ENCODE measurements at regions not wholly inside any gene's neighbourhood (a gene's known extent, or its start where the extent isn't known, plus 50 kb on each side); places are given as distances from the start of the nearest gene placed in this dataset.
"Not testable (repeated sequence)": the region's sequence is repeated elsewhere in the genome, so short reads cannot be mapped to it uniquely, and the experiment has no call there.

GRCh38 chr12:75695926-75696325 is 184.5 kb upstream of the KRR1 start:
- DNase-seq = no peak

GRCh38 chr12:75694534-75695268 is 183.3 kb upstream of the KRR1 start:
- DNase-seq = no peak

- no peak for DNase-seq
Observed at GRCh38 chr12:75692876-75693275, 181.5 kb upstream of the KRR1 start.

GRCh38 chr12:75690296-75690955 is 179.0 kb upstream of the KRR1 start:
- DNase-seq = no peak

- not testable (repeated sequence) for DNase-seq
Observed at GRCh38 chr12:75686233-75686632, 174.8 kb upstream of the KRR1 start.

GRCh38 chr12:75685617-75686225 is 174.3 kb upstream of the KRR1 start:
- DNase-seq = no peak

GRCh38 chr12:75684678-75685616 is 173.5 kb upstream of the KRR1 start:
- no peak for DNase-seq

GRCh38 chr12:75683995-75684586 is 172.7 kb upstream of the KRR1 start:
- not testable (repeated sequence) for DNase-seq

GRCh38 chr12:75683220-75683619 is 171.8 kb upstream of the KRR1 start:
- DNase-seq = no peak

- DNase-seq = no peak
Observed at GRCh38 chr12:75677522-75677921, 166.1 kb upstream of the KRR1 start.

GRCh38 chr12:75674393-75674792 is 163.0 kb upstream of the KRR1 start:
- no peak for DNase-seq

- no peak for DNase-seq
Observed at GRCh38 chr12:75672200-75672599, 160.8 kb upstream of the KRR1 start.

- DNase-seq = no peak
Observed at GRCh38 chr12:75670216-75670615, 158.8 kb upstream of the KRR1 start.

GRCh38 chr12:75666939-75667334 is 155.5 kb upstream of the KRR1 start:
- DNase-seq = no peak

- DNase-seq = no peak
Observed at GRCh38 chr12:75666126-75666938, 154.9 kb upstream of the KRR1 start.

- no peak for DNase-seq
Observed at GRCh38 chr12:75665216-75665615, 153.8 kb upstream of the KRR1 start.

GRCh38 chr12:75662511-75663159 is 151.2 kb upstream of the KRR1 start:
- DNase-seq = no peak

GRCh38 chr12:75661908-75662307 is 150.5 kb upstream of the KRR1 start:
- no peak for DNase-seq

GRCh38 chr12:75660805-75661404 is 149.5 kb upstream of the KRR1 start:
- no peak for DNase-seq

GRCh38 chr12:75660107-75660530 is 148.7 kb upstream of the KRR1 start:
- DNase-seq = no peak
